ENCODE measurements at regions not wholly inside any gene's neighbourhood (a gene's known extent, or its start where the extent isn't known, plus 50 kb on each side); places are given as distances from the start of the nearest gene placed in this dataset.

DNA sequence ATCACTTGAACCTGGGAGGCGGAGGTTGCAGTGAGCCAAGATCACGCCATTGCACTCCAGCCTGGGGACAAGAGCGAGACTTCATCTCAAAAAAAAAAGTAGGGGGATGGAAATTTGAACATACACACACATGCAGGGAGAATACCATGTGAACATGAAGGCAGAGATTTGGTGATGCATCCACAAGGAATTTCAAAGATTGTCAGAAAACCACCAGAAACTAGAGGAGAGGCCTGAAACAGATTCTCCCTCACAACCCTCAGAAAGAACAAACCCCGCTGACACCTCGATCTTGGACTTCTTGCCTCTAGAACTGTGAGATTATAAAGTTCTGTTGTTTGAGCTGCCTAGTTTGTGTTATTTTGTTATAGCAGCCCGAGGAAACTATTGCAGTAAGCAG, 125.5 kb downstream of the GPX5 start:
- Histone ChIP-seq H3K4me2 (no peak overlapping the region), H3K9me3 (ENCODE audit: insufficient read depth, low read depth) (no peaks in the 10 kb centered on the region), H2AFZ (no peak overlapping the region), H3K27ac (no peak overlapping the region), H3K79me2 (ENCODE audit: low read depth) (no peaks in the 10 kb centered on the region), H3K27me3 (ENCODE audit: insufficient read depth, low read depth) (no peaks in the 10 kb centered on the region), H3K4me3 (no peak overlapping the region), H3F3A (ENCODE audit: insufficient read depth, low read depth) (peaks cover 6% of the 10 kb centered on the region; the same call in 1 of the 2 replicates), H4K20me1 (ENCODE audit: insufficient read depth) (no peaks in the 10 kb centered on the region), H3K9me2 (ENCODE audit: insufficient read depth) (no peaks in the 10 kb centered on the region), H3K36me3 (ENCODE audit: low read depth) (no peaks in the 10 kb centered on the region), H3K4me1 (replicated peaks; ENCODE audit: insufficient read depth) (peaks cover 11% of the 10 kb centered on the region; the same call in 1 of the 2 replicates)
- ChIA-PET CTCF (no interaction called here), POLR2A (ENCODE audit: unreplicated experiment) (no interaction called here)
- intact Hi-C loops (cut with micrococcal nuclease; ENCODE audit: unreplicated experiment): loop anchor here (10.0 kb wide), 1 partner anchor 156 kb away; no protein-coding TSS in a partner anchor
- DNase-seq: no peak
- no TSS peak for BruUV-seq (replicated peaks)
- TF ChIP-seq EZH2 (IDR thresholded peaks at IDR 0.05; ENCODE audit: low read depth): no peak
- TF ChIP-seq, protein P1, sequence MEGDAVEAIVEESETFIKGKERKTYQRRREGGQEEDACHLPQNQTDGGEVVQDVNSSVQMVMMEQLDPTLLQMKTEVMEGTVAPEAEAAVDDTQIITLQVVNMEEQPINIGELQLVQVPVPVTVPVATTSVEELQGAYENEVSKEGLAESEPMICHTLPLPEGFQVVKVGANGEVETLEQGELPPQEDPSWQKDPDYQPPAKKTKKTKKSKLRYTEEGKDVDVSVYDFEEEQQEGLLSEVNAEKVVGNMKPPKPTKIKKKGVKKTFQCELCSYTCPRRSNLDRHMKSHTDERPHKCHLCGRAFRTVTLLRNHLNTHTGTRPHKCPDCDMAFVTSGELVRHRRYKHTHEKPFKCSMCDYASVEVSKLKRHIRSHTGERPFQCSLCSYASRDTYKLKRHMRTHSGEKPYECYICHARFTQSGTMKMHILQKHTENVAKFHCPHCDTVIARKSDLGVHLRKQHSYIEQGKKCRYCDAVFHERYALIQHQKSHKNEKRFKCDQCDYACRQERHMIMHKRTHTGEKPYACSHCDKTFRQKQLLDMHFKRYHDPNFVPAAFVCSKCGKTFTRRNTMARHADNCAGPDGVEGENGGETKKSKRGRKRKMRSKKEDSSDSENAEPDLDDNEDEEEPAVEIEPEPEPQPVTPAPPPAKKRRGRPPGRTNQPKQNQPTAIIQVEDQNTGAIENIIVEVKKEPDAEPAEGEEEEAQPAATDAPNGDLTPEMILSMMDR (conservative IDR thresholded peaks at IDR 0.05): no peak

GRCh38 chr6:28653876-28654275, 128.2 kb downstream of the GPX5 start:
- no TSS peak for BruUV-seq (replicated peaks)
- peaks cover 18% of the 10 kb centered on the region; the same call in 1 of the 2 replicates for H3K4me1 ChIP-seq (replicated peaks; ENCODE audit: insufficient read depth)
- no peaks in the 10 kb centered on the region for H3K36me3 ChIP-seq (ENCODE audit: low read depth)
- H3K9me2 ChIP-seq (ENCODE audit: insufficient read depth): no peaks in the 10 kb centered on the region
- no peak overlapping the region for H2AFZ ChIP-seq
- intact Hi-C loops (cut with micrococcal nuclease; ENCODE audit: unreplicated experiment): loop anchor here (10.0 kb wide), 1 partner anchor 159 kb away; no protein-coding TSS in a partner anchor
- no peak overlapping the region for H3K27ac ChIP-seq
- no peak for TF ChIP-seq EZH2 (IDR thresholded peaks at IDR 0.05; ENCODE audit: low read depth)
- TF ChIP-seq, protein P1 (conservative IDR thresholded peaks at IDR 0.05): no peak
- ChIA-PET POLR2A (ENCODE audit: unreplicated experiment) (interaction anchor here (0.6 kb wide), 1 partner anchor 68 kb away, joined by 3 read pairs; no protein-coding TSS in a partner anchor), CTCF (interaction anchor here (0.6 kb wide), 1 partner anchor 456 kb away, joined by 3 read pairs; no protein-coding TSS in a partner anchor)
- no peaks in the 10 kb centered on the region for H3K9me3 ChIP-seq (ENCODE audit: insufficient read depth, low read depth)
- H3K79me2 ChIP-seq (ENCODE audit: low read depth): no peaks in the 10 kb centered on the region
- H3K4me3 ChIP-seq: no peak overlapping the region
- DNase-seq: no peak
- H3F3A ChIP-seq (ENCODE audit: insufficient read depth, low read depth): peaks cover 17% of the 10 kb centered on the region; the same call in 1 of the 2 replicates
- H3K4me2 ChIP-seq: no peak overlapping the region
- H3K27me3 ChIP-seq (ENCODE audit: insufficient read depth, low read depth): no peaks in the 10 kb centered on the region
- no peaks in the 10 kb centered on the region for H4K20me1 ChIP-seq (ENCODE audit: insufficient read depth)

- DNase-seq: no peak
- Histone ChIP-seq H3K79me2 (ENCODE audit: low read depth) (no peaks in the 10 kb centered on the region), H3K4me2 (no peak overlapping the region), H2AFZ (no peak overlapping the region), H3K27ac (no peak overlapping the region), H3F3A (ENCODE audit: insufficient read depth, low read depth) (peaks cover 23% of the 10 kb centered on the region; the same call in 1 of the 2 replicates), H3K9me2 (ENCODE audit: insufficient read depth) (no peaks in the 10 kb centered on the region), H3K4me1 (replicated peaks; ENCODE audit: insufficient read depth) (peaks cover 17% of the 10 kb centered on the region), H3K27me3 (ENCODE audit: insufficient read depth, low read depth) (no peaks in the 10 kb centered on the region), H3K4me3 (no peak overlapping the region), H4K20me1 (ENCODE audit: insufficient read depth) (no peaks in the 10 kb centered on the region), H3K36me3 (ENCODE audit: low read depth) (no peaks in the 10 kb centered on the region), H3K9me3 (ENCODE audit: insufficient read depth, low read depth) (no peaks in the 10 kb centered on the region)
- TF ChIP-seq, protein P1 (conservative IDR thresholded peaks at IDR 0.05): no peak
- no peak for TF ChIP-seq EZH2 (IDR thresholded peaks at IDR 0.05; ENCODE audit: low read depth)
- no TSS peak for BruUV-seq (replicated peaks)
- POLR2A ChIA-PET (ENCODE audit: unreplicated experiment): no interaction called here
- intact Hi-C loops (cut with micrococcal nuclease; ENCODE audit: unreplicated experiment): loop anchor here (5.0 to 10.0 kb wide), 2 partner anchors 68 to 160 kb away; a partner anchor contains a TSS
- CTCF ChIA-PET: interaction anchor here (0.6 kb wide), 1 partner anchor 524 kb away, joined by 3 read pairs; no protein-coding TSS in a partner anchor
These were observed 129.5 kb downstream of the GPX5 start for GRCh38 chr6:28655164-28655563.

All from PC-9 (cell line).